ENCODE measurements at regions not wholly inside any gene's neighbourhood (a gene's known extent, or its start where the extent isn't known, plus 50 kb on each side); places are given as distances from the start of the nearest gene placed in this dataset.

DNA sequence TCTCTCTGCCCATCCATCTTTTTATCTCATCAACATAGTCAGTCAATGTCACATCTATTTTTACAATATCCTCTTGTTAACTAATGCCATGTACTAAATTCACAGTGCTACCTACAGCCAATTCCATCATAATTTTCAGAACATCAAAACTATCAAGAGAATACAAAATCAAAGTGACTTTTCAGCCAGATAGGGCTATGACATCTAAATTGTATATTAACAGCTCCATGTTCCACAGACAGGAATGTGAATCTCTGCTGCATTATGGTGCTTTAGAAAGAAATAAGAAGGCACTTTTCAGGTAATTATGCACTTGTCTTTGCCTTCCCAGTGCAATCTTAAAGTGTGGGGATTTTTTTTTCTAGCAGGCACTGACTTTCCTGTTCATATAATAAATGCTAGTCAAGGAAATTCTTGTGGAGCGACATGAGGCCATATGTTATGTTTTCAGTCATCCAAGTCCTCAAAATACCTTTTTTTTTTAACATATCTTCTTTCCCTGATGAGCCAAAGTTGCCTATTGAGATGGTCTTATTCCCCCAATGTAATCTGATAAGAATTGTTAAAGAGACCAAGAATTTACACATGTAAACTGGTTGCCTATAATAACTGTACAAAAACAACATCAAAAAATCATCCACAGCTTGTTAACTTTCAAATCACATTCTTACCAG lies 252.0 kb upstream of the CNTN3 start:
- TF ChIP-seq, protein P1, sequence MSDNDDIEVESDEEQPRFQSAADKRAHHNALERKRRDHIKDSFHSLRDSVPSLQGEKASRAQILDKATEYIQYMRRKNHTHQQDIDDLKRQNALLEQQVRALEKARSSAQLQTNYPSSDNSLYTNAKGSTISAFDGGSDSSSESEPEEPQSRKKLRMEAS (IDR thresholded peaks at IDR 0.05) = no peak
- TF ChIP-seq POLR2A (IDR thresholded peaks at IDR 0.05; ENCODE audit: low read length) (no peak), EP300 (IDR thresholded peaks at IDR 0.05) (no peak), JUNB (IDR thresholded peaks at IDR 0.05) (no peak), MAFK (IDR thresholded peaks at IDR 0.05; ENCODE audit: partially characterized antibody) (no peak)
- TF ChIP-seq, protein P2, sequence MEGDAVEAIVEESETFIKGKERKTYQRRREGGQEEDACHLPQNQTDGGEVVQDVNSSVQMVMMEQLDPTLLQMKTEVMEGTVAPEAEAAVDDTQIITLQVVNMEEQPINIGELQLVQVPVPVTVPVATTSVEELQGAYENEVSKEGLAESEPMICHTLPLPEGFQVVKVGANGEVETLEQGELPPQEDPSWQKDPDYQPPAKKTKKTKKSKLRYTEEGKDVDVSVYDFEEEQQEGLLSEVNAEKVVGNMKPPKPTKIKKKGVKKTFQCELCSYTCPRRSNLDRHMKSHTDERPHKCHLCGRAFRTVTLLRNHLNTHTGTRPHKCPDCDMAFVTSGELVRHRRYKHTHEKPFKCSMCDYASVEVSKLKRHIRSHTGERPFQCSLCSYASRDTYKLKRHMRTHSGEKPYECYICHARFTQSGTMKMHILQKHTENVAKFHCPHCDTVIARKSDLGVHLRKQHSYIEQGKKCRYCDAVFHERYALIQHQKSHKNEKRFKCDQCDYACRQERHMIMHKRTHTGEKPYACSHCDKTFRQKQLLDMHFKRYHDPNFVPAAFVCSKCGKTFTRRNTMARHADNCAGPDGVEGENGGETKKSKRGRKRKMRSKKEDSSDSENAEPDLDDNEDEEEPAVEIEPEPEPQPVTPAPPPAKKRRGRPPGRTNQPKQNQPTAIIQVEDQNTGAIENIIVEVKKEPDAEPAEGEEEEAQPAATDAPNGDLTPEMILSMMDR (IDR thresholded peaks at IDR 0.05) = no peak
- TF ChIP-seq, protein P3, sequence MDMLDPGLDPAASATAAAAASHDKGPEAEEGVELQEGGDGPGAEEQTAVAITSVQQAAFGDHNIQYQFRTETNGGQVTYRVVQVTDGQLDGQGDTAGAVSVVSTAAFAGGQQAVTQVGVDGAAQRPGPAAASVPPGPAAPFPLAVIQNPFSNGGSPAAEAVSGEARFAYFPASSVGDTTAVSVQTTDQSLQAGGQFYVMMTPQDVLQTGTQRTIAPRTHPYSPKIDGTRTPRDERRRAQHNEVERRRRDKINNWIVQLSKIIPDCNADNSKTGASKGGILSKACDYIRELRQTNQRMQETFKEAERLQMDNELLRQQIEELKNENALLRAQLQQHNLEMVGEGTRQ (IDR thresholded peaks at IDR 0.05) = no peak
